Neural cell (in vitro differentiated cells): ENCODE measurements at regions not wholly inside any gene's neighbourhood (a gene's known extent, or its start where the extent isn't known, plus 50 kb on each side); places are given as distances from the start of the nearest gene placed in this dataset.
"Not testable (repeated sequence)": the region's sequence is repeated elsewhere in the genome, so short reads cannot be mapped to it uniquely, and the experiment has no call there.

ENCODE experiments used
- H2AFZ ChIP-seq: fragments of 200-600, 300-800 bp; sonication (generic), shearing (Covaris generic); 2 replicates; pipeline ENCODE4 v1.6.0; 2014; ENCODE audit warnings: low read depth, mild to moderate bottlenecking, antibody characterized with exemption, low read length, moderate library complexity
- H3F3A ChIP-seq: fragments of 200-600 bp; shearing (Covaris generic); 2 replicates; pipeline ENCODE4 v1.6.1; 2016; ENCODE audit warnings: mild to moderate bottlenecking, moderate library complexity, mixed read lengths, antibody characterized with exemption, low read length; ENCODE audit not compliant: insufficient read depth, poor library complexity, severe bottlenecking
- H3K27ac ChIP-seq: fragments of 200-600, 300-800 bp; sonication (generic), shearing (Covaris generic); 2 replicates; pipeline ENCODE4 v1.5.1; 2014; ENCODE audit warnings: mild to moderate bottlenecking, low read length, moderate library complexity
- H3K27me3 ChIP-seq: fragments of 300-800, 200-600 bp; sonication (generic), shearing (Covaris generic); 2 replicates; pipeline ENCODE4 v1.6.0; 2014; ENCODE audit warnings: mild to moderate bottlenecking, low read depth, low read length, moderate library complexity; ENCODE audit not compliant: insufficient read depth
- H3K36me3 ChIP-seq: fragments of 300-800, 200-600 bp; sonication (generic), shearing (Covaris generic); 2 replicates; pipeline ENCODE4 v1.5.1; 2014; ENCODE audit warnings: mild to moderate bottlenecking, antibody characterized with exemption, low read length, moderate library complexity; ENCODE audit not compliant: insufficient read depth
- H3K4me2 ChIP-seq: fragments of 300-800, 200-600 bp; sonication (generic), shearing (Covaris generic); 2 replicates; pipeline ENCODE4 v1.6.0; 2014; ENCODE audit warnings: mild to moderate bottlenecking, low read length
- H3K4me3 ChIP-seq: fragments of 300-800, 200-600 bp; sonication (generic), shearing (Covaris generic); 2 replicates; pipeline ENCODE4 v1.5.1; 2014; ENCODE audit warnings: mild to moderate bottlenecking, low read length, moderate library complexity
- H3K79me2 ChIP-seq: fragments of 200-600 bp; shearing (Covaris generic); replicated peaks from 2 replicates; pipeline ENCODE4 v1.6.0; 2014; ENCODE audit warnings: mild to moderate bottlenecking, low read length, moderate library complexity; ENCODE audit not compliant: insufficient read depth
- H3K9ac ChIP-seq: fragments of 300-800, 200-600 bp; sonication (generic), shearing (Covaris generic); 2 replicates; pipeline ENCODE4 v1.6.1; 2016; ENCODE audit warnings: mild to moderate bottlenecking, low read length, mixed read lengths
- H3K9me2 ChIP-seq: fragments of 200-600 bp; shearing (Covaris generic); 2 replicates; pipeline ENCODE4 v1.6.1; 2016; ENCODE audit warnings: mild to moderate bottlenecking, low read length, mixed read lengths; ENCODE audit not compliant: insufficient read depth
- H3K9me3 ChIP-seq: fragments of 200-600, 300-800 bp; sonication (generic), shearing (Covaris generic); 2 replicates; pipeline ENCODE4 v1.6.1; 2016; ENCODE audit warnings: mild to moderate bottlenecking, mixed run types, low read length, moderate library complexity, mixed read lengths
- H4K20me1 ChIP-seq: fragments of 200-600 bp; shearing (Covaris generic); 2 replicates; pipeline ENCODE4 v1.6.1; 2016; ENCODE audit warnings: mild to moderate bottlenecking, mixed run types; ENCODE audit not compliant: insufficient read depth
- CTCF ChIP-seq: fragments of 450-650 bp; IDR thresholded peaks from 2 replicates; pipeline ENCODE4 v1.5.1; 2014; ENCODE audit warnings: antibody characterized with exemption, mild to moderate bottlenecking, moderate library complexity; ENCODE audit not compliant: poor library complexity, severe bottlenecking
- EP300 ChIP-seq: fragments of 450-650 bp; conservative IDR thresholded peaks from 2 replicates; pipeline ENCODE4 v1.6.1; 2014; ENCODE audit warnings: antibody characterized with exemption, mild to moderate bottlenecking, moderate library complexity; ENCODE audit not compliant: poor library complexity, severe bottlenecking
- EZH2 ChIP-seq: fragments of 200-600, 300-800 bp; shearing (Covaris generic), sonication (generic); IDR thresholded peaks from 2 replicates; pipeline ENCODE4 v1.6.1; 2014; ENCODE audit warnings: antibody characterized with exemption, low read length, borderline replicate concordance, mild to moderate bottlenecking; ENCODE audit not compliant: insufficient read depth, poor library complexity, severe bottlenecking
- MXI1 ChIP-seq: fragments of 450-650 bp; conservative IDR thresholded peaks from 2 replicates; pipeline ENCODE4 v1.6.1; 2014; ENCODE audit warnings: antibody characterized with exemption, mild to moderate bottlenecking; ENCODE audit not compliant: poor library complexity, severe bottlenecking
- POLR2AphosphoS5 ChIP-seq: IDR thresholded peaks from 2 replicates; pipeline ENCODE4 v1.6.1; 2012
- RAD21 ChIP-seq: fragments of 450-650 bp; conservative IDR thresholded peaks from 2 replicates; pipeline ENCODE4 v1.6.1; 2014; ENCODE audit warnings: antibody characterized with exemption, mild to moderate bottlenecking, moderate library complexity
- REST ChIP-seq: IDR thresholded peaks from 2 replicates; pipeline ENCODE4 v1.6.1; 2012; ENCODE audit warnings: borderline replicate concordance
- SMC3 ChIP-seq: fragments of 450-650 bp; conservative IDR thresholded peaks from 2 replicates; pipeline ENCODE4 v1.6.1; 2014; ENCODE audit warnings: antibody characterized with exemption, mild to moderate bottlenecking, moderate library complexity; ENCODE audit not compliant: poor library complexity
- TAF1 ChIP-seq: IDR thresholded peaks from 2 replicates; pipeline ENCODE4 v1.6.1; 2012; ENCODE audit warnings: low read depth

GRCh38 chr1:88333086-88333695 lies 350.9 kb upstream of the PKN2 start:
- Histone ChIP-seq H3K79me2 (no peaks in the 10 kb centered on the region), H3K27me3 (no peaks in the 10 kb centered on the region), H3K4me3 (no peak overlapping the region), H3K9me3 (no peaks in the 10 kb centered on the region), H2AFZ (no peak overlapping the region), H3F3A (no peaks in the 10 kb centered on the region), H3K9ac (no peak overlapping the region), H4K20me1 (no peaks in the 10 kb centered on the region), H3K4me2 (no peak overlapping the region), H3K27ac (no peak overlapping the region), H3K9me2 (no peaks in the 10 kb centered on the region), H3K36me3 (no peaks in the 10 kb centered on the region)
- no peak for TF ChIP-seq TAF1

GRCh38 chr1:88341447-88341846 lies 342.6 kb upstream of the PKN2 start:
- H3K4me3 ChIP-seq, result no peak overlapping the region
- no peaks in the 10 kb centered on the region for H3K79me2 ChIP-seq
- H3K9ac ChIP-seq, result no peak overlapping the region
- H2AFZ ChIP-seq, result no peak overlapping the region
- no peaks in the 10 kb centered on the region for H3F3A ChIP-seq
- H3K27me3 ChIP-seq, result no peaks in the 10 kb centered on the region
- TF ChIP-seq MXI1 (no peak), REST (no peak), EZH2 (no peak), RAD21 (no peak), TAF1 (no peak), EP300 (no peak), POLR2AphosphoS5 (no peak), CTCF (no peak), SMC3 (no peak)
- H3K27ac ChIP-seq, result no peak overlapping the region
- no peak overlapping the region for H3K4me2 ChIP-seq
- no peaks in the 10 kb centered on the region for H3K9me3 ChIP-seq
- H3K9me2 ChIP-seq, result no peaks in the 10 kb centered on the region
- H3K36me3 ChIP-seq, result no peaks in the 10 kb centered on the region
- H4K20me1 ChIP-seq, result no peaks in the 10 kb centered on the region

GRCh38 chr1:88342081-88342480 lies 342.0 kb upstream of the PKN2 start:
- H3K36me3 ChIP-seq, H3F3A ChIP-seq, H3K27me3 ChIP-seq, H3K79me2 ChIP-seq, H3K4me3 ChIP-seq, H2AFZ ChIP-seq, H3K9me2 ChIP-seq, H3K9me3 ChIP-seq, H3K9ac ChIP-seq, H4K20me1 ChIP-seq, H3K27ac ChIP-seq, H3K4me2 ChIP-seq: not testable (repeated sequence)
